GM21528 (cell line): ENCODE measurements at regions not wholly inside any gene's neighbourhood (a gene's known extent, or its start where the extent isn't known, plus 50 kb on each side); places are given as distances from the start of the nearest gene placed in this dataset.

Experiments used
- ATAC-seq: cut with Tn5 transposase; IDR thresholded peaks from one replicate; pipeline ENCODE4 v1.9.1; 2021; ENCODE audit warnings: mild to moderate bottlenecking, moderate library complexity; ENCODE audit not compliant: unreplicated experiment, low FRiP score

- ATAC-seq: no peak
Measured at GRCh38 chr9:660227-660626, 181.3 kb upstream of the DMRT1 start.

- ATAC-seq: no peak
Measured at GRCh38 chr9:663541-663940, 178.0 kb upstream of the DMRT1 start.

GRCh38 chr9:665296-665695, 176.2 kb upstream of the DMRT1 start:
- ATAC-seq: no peak

GRCh38 chr9:671997-672396, 169.5 kb upstream of the DMRT1 start:
- ATAC-seq: no peak

GRCh38 chr9:672851-673250, 168.6 kb upstream of the DMRT1 start:
- ATAC-seq: no peak

GRCh38 chr9:673264-673965, 168.1 kb upstream of the DMRT1 start:
- no peak for ATAC-seq

GRCh38 chr9:673966-674526, 167.5 kb upstream of the DMRT1 start:
- no peak for ATAC-seq

- ATAC-seq: no peak
Measured at GRCh38 chr9:675697-676370, 165.7 kb upstream of the DMRT1 start.

- ATAC-seq: no peak
Measured at GRCh38 chr9:676780-677438, 164.6 kb upstream of the DMRT1 start.

- ATAC-seq: no peak
Measured at GRCh38 chr9:677461-678097, 163.9 kb upstream of the DMRT1 start.

- ATAC-seq: no peak
Measured at GRCh38 chr9:678897-679296, 162.6 kb upstream of the DMRT1 start.

- ATAC-seq: no peak
Measured at GRCh38 chr9:679462-679861, 162.0 kb upstream of the DMRT1 start.

GRCh38 chr9:680106-680505, 161.4 kb upstream of the DMRT1 start:
- no peak for ATAC-seq

GRCh38 chr9:682633-683508, 158.6 kb upstream of the DMRT1 start:
- no peak for ATAC-seq

- ATAC-seq: no peak
Measured at GRCh38 chr9:683509-684021, 157.9 kb upstream of the DMRT1 start.

- ATAC-seq: no peak
Measured at GRCh38 chr9:684054-684890, 157.2 kb upstream of the DMRT1 start.

- ATAC-seq: no peak
Measured at GRCh38 chr9:684941-685340, 156.6 kb upstream of the DMRT1 start.

GRCh38 chr9:686321-686813, 155.1 kb upstream of the DMRT1 start:
- ATAC-seq: no peak
